Inflammatory macrophage treated with lipopolysaccharide for 1 hour (primary cell): ENCODE measurements at regions not wholly inside any gene's neighbourhood (a gene's known extent, or its start where the extent isn't known, plus 50 kb on each side); places are given as distances from the start of the nearest gene placed in this dataset.

ENCODE experiments used
- DNase-seq, 2 donors: peaks; one replicate each; pipeline ENCODE4 v3.0.0-alpha.2; 2020 to 2022

DNA sequence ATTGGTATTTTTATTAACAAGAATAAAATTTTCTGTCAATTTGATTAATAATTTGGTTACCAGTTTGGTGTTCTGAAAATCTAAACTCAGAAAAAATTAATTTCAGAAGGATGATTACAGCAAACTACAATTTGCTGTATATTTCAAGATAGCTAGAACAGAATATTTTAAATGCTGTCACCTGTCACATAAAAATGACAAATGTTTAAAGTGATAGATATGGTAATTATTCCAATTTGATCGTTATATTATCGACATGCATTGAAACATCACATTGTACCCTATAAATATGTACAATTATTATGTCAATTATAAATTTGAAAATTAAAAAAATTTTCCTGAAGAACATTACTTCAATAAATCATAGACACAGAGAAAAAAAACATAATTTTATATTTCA, 56.9 kb upstream of the SLITRK5 start:
- no peak for DNase-seq
